ENCODE measurements at regions not wholly inside any gene's neighbourhood (a gene's known extent, or its start where the extent isn't known, plus 50 kb on each side); places are given as distances from the start of the nearest gene placed in this dataset.

GRCh38 chr1:65728504-65728903, 64.2 kb upstream of the PDE4B start:
- H3K36me3 ChIP-seq, result no peaks in the 10 kb centered on the region
- no peak for TF ChIP-seq CTCF (IDR thresholded peaks at IDR 0.05; ENCODE audit: low read depth, low read length)
- no peaks in the 10 kb centered on the region for H3K9me3 ChIP-seq (ENCODE audit: severe bottlenecking)

GRCh38 chr1:65729259-65729658, 63.4 kb upstream of the PDE4B start:
- TF ChIP-seq CTCF (IDR thresholded peaks at IDR 0.05; ENCODE audit: low read depth, low read length), result no peak
- Histone ChIP-seq H3K9me3 (ENCODE audit: severe bottlenecking) (no peaks in the 10 kb centered on the region), H3K36me3 (no peaks in the 10 kb centered on the region), H3K27me3 (ENCODE audit: insufficient read depth, low read depth, severe bottlenecking) (no peaks in the 10 kb centered on the region), H3K27ac (no peak overlapping the region), H3K4me3 (ENCODE audit: low read depth, low read length) (no peak overlapping the region)
- DNase-seq, result no peak

More at GRCh38 chr1:65728504-65728903, 64.2 kb upstream of the PDE4B start:
- Histone ChIP-seq H3K27me3 (ENCODE audit: insufficient read depth, low read depth, severe bottlenecking) (no peaks in the 10 kb centered on the region), H3K4me3 (ENCODE audit: low read depth, low read length) (no peak overlapping the region), H3K27ac (no peak overlapping the region)
- no peak for DNase-seq

GRCh38 chr1:65734979-65735378, 57.7 kb upstream of the PDE4B start:
- no peak for TF ChIP-seq CTCF (IDR thresholded peaks at IDR 0.05; ENCODE audit: low read depth, low read length)
- Histone ChIP-seq H3K27me3 (ENCODE audit: insufficient read depth, low read depth, severe bottlenecking) (no peaks in the 10 kb centered on the region), H3K36me3 (no peaks in the 10 kb centered on the region), H3K4me3 (ENCODE audit: low read depth, low read length) (no peak overlapping the region), H3K27ac (no peak overlapping the region), H3K9me3 (ENCODE audit: severe bottlenecking) (no peaks in the 10 kb centered on the region)
- DNase-seq, result no peak

GRCh38 chr1:65741993-65742392, 50.7 kb upstream of the PDE4B start:
- Histone ChIP-seq H3K27ac (no peak overlapping the region), H3K4me3 (ENCODE audit: low read depth, low read length) (no peak overlapping the region), H3K36me3 (no peaks in the 10 kb centered on the region), H3K27me3 (ENCODE audit: insufficient read depth, low read depth, severe bottlenecking) (no peaks in the 10 kb centered on the region), H3K9me3 (ENCODE audit: severe bottlenecking) (peaks cover 8% of the 10 kb centered on the region)
- no peak for DNase-seq
- TF ChIP-seq CTCF (IDR thresholded peaks at IDR 0.05; ENCODE audit: low read depth, low read length), result no peak

All from WERI-Rb-1 (cell line).